ENCODE measurements at regions not wholly inside any gene's neighbourhood (a gene's known extent, or its start where the extent isn't known, plus 50 kb on each side); places are given as distances from the start of the nearest gene placed in this dataset.

DNA sequence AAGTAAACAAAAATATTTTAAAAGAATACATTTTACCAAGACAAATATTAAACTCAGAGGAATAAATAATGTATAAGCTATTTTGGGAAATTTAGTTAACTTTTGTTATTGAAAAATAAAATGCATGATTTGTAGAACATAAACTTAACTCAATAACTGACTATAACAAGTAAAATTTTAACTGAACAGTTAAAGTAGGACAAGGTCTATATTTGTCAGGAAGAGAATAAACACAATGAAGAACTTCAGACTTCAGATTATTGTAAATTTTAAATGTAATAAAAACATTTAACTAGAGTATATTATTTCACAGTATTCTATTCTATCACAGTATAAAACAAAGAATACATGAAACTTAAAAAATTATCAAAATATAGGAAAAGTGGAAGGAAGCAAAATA, 948.8 kb upstream of the USP15 start:
- TF ChIP-seq, protein P1, sequence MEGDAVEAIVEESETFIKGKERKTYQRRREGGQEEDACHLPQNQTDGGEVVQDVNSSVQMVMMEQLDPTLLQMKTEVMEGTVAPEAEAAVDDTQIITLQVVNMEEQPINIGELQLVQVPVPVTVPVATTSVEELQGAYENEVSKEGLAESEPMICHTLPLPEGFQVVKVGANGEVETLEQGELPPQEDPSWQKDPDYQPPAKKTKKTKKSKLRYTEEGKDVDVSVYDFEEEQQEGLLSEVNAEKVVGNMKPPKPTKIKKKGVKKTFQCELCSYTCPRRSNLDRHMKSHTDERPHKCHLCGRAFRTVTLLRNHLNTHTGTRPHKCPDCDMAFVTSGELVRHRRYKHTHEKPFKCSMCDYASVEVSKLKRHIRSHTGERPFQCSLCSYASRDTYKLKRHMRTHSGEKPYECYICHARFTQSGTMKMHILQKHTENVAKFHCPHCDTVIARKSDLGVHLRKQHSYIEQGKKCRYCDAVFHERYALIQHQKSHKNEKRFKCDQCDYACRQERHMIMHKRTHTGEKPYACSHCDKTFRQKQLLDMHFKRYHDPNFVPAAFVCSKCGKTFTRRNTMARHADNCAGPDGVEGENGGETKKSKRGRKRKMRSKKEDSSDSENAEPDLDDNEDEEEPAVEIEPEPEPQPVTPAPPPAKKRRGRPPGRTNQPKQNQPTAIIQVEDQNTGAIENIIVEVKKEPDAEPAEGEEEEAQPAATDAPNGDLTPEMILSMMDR (IDR thresholded peaks at IDR 0.05; ENCODE audit: insufficient read depth, low read length): no peak
- TF ChIP-seq POLR2AphosphoS5 (IDR thresholded peaks at IDR 0.05; ENCODE audit: low read depth) (no peak), SPI1 (IDR thresholded peaks at IDR 0.05; ENCODE audit: borderline replicate concordance, low read depth) (no peak), GABPA (IDR thresholded peaks at IDR 0.05; ENCODE audit: low read depth) (no peak)
- H3K27me3 ChIP-seq (ENCODE audit: insufficient read depth, poor library complexity, severe bottlenecking): no peaks in the 10 kb centered on the region
- no peak for DNase-seq (ENCODE audit: low read depth in 1 of 2, low spot score in 1 of 2)
- no peak overlapping the region for H3K27ac ChIP-seq (replicated peaks)
- H3K4me3 ChIP-seq (replicated peaks; ENCODE audit: insufficient read depth, low read length): no peak overlapping the region

DNA sequence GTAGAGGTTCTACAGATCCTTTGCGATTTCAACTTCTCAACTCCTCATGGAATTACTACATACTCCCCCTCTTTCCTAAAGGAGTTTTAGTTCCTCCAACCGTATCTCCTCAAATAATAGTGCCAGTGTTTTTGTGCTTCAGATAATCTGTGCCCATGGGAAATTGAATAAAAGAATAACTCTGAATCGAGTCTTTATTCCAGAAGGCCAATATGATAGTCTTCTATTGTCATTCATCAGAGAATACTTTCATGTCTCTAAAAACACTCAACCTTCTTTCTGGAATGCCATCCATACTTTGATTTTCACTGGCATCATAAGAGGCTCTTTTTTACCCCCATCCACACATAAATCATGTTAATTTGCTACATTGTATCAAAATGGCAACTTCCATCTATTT, 911.3 kb upstream of the USP15 start:
- DNase-seq (ENCODE audit: low read depth in 1 of 2, low spot score in 1 of 2): no peak
- Histone ChIP-seq H3K27ac (replicated peaks) (no peak overlapping the region), H3K27me3 (ENCODE audit: insufficient read depth, poor library complexity, severe bottlenecking) (no peaks in the 10 kb centered on the region), H3K4me3 (replicated peaks; ENCODE audit: insufficient read depth, low read length) (no peak overlapping the region)
- TF ChIP-seq, protein P1 (IDR thresholded peaks at IDR 0.05; ENCODE audit: insufficient read depth, low read length): no peak
- TF ChIP-seq GABPA (IDR thresholded peaks at IDR 0.05; ENCODE audit: low read depth) (no peak), POLR2AphosphoS5 (IDR thresholded peaks at IDR 0.05; ENCODE audit: low read depth) (no peak), SPI1 (IDR thresholded peaks at IDR 0.05; ENCODE audit: borderline replicate concordance, low read depth) (no peak)
- TF ChIP-seq, protein P2, sequence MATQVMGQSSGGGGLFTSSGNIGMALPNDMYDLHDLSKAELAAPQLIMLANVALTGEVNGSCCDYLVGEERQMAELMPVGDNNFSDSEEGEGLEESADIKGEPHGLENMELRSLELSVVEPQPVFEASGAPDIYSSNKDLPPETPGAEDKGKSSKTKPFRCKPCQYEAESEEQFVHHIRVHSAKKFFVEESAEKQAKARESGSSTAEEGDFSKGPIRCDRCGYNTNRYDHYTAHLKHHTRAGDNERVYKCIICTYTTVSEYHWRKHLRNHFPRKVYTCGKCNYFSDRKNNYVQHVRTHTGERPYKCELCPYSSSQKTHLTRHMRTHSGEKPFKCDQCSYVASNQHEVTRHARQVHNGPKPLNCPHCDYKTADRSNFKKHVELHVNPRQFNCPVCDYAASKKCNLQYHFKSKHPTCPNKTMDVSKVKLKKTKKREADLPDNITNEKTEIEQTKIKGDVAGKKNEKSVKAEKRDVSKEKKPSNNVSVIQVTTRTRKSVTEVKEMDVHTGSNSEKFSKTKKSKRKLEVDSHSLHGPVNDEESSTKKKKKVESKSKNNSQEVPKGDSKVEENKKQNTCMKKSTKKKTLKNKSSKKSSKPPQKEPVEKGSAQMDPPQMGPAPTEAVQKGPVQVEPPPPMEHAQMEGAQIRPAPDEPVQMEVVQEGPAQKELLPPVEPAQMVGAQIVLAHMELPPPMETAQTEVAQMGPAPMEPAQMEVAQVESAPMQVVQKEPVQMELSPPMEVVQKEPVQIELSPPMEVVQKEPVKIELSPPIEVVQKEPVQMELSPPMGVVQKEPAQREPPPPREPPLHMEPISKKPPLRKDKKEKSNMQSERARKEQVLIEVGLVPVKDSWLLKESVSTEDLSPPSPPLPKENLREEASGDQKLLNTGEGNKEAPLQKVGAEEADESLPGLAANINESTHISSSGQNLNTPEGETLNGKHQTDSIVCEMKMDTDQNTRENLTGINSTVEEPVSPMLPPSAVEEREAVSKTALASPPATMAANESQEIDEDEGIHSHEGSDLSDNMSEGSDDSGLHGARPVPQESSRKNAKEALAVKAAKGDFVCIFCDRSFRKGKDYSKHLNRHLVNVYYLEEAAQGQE (IDR thresholded peaks at IDR 0.05; ENCODE audit: insufficient replicate concordance, low read depth): no peak

DNA sequence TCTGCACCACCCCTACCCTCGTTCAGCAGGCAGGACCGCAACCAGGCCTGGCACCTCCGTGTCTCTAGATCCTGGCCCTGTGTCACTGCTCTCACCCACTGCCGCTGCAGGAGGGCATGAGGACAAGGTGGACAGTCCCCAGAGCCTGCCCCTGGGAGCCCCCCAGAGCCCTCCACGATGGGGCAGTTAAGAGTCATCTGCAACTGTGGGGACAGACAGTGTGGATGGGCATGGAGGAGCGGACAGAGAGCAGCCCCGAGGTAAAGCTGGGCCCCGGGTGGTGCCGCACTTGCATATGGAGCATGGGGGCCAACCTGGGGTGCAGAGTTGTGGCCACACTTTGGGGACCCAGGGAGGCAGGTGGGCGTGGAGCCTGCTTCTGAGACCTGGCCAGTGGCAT, 905.1 kb upstream of the USP15 start:
- no peaks in the 10 kb centered on the region for H3K27me3 ChIP-seq (ENCODE audit: insufficient read depth, poor library complexity, severe bottlenecking)
- TF ChIP-seq GABPA (IDR thresholded peaks at IDR 0.05; ENCODE audit: low read depth) (no peak), POLR2AphosphoS5 (IDR thresholded peaks at IDR 0.05; ENCODE audit: low read depth) (no peak), SPI1 (IDR thresholded peaks at IDR 0.05; ENCODE audit: borderline replicate concordance, low read depth) (no peak)
- TF ChIP-seq, protein P2 (IDR thresholded peaks at IDR 0.05; ENCODE audit: insufficient replicate concordance, low read depth): no peak
- TF ChIP-seq, protein P1 (IDR thresholded peaks at IDR 0.05; ENCODE audit: insufficient read depth, low read length): no peak

DNA sequence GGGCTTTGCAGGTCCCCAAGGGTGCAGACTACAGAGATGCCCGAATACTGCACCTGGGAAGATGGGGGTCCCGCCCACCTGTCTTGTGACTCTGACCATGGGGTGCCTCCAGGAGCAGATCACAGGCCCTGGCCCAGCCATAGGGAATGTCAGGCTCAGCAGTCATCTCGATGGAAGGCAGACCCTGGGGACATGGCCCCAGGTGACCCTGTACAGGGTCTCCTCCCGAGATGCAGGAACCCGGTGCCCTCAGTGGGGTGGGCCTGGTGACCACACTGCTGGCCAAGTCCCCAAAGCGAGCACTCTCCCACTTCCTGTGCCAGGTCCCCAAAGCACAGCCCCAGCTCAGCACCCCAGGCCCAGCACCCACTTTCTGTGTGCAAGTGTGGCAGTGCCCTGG, 903.7 kb upstream of the USP15 start:
- no peak overlapping the region for H3K4me3 ChIP-seq (replicated peaks; ENCODE audit: insufficient read depth, low read length)

More for the DNA sequence above, 905.1 kb upstream of the USP15 start:
- DNase-seq (ENCODE audit: low read depth in 1 of 2, low spot score in 1 of 2): no peak
- Histone ChIP-seq H3K27ac (replicated peaks) (no peak overlapping the region), H3K4me3 (replicated peaks; ENCODE audit: insufficient read depth, low read length) (no peak overlapping the region)

More for the DNA sequence above, 903.7 kb upstream of the USP15 start:
- DNase-seq (ENCODE audit: low read depth in 1 of 2, low spot score in 1 of 2): no peak
- no peak overlapping the region for H3K27ac ChIP-seq (replicated peaks)
- H3K27me3 ChIP-seq (ENCODE audit: insufficient read depth, poor library complexity, severe bottlenecking): no peaks in the 10 kb centered on the region
- TF ChIP-seq POLR2AphosphoS5 (IDR thresholded peaks at IDR 0.05; ENCODE audit: low read depth) (no peak), GABPA (IDR thresholded peaks at IDR 0.05; ENCODE audit: low read depth) (no peak), SPI1 (IDR thresholded peaks at IDR 0.05; ENCODE audit: borderline replicate concordance, low read depth) (no peak)
- TF ChIP-seq, protein P2 (IDR thresholded peaks at IDR 0.05; ENCODE audit: insufficient replicate concordance, low read depth): no peak
- TF ChIP-seq, protein P1 (IDR thresholded peaks at IDR 0.05; ENCODE audit: insufficient read depth, low read length): no peak
